ENCODE measurements at regions not wholly inside any gene's neighbourhood (a gene's known extent, or its start where the extent isn't known, plus 50 kb on each side); places are given as distances from the start of the nearest gene placed in this dataset.

GRCh38 chr6:22028403-22029090 lies 268.3 kb downstream of the PRL start:
- Histone ChIP-seq H3K27ac (ENCODE audit: insufficient read depth, low read length) (peak overlapping the region; percentile 16; the same call in 1 of the 2 replicates), H3K9me3 (ENCODE audit: control insufficient read depth, insufficient read depth, low read length) (no peaks in the 10 kb centered on the region), H2AK5ac (ENCODE audit: low read depth, low read length) (0 out of 2 replicates have a peak overlapping the region, but pooled peaks have one; percentile 15), H2BK120ac (ENCODE audit: low read depth, low read length) (peak overlapping the region; percentile 72; the same call in 1 of the 2 replicates), H3K4me2 (ENCODE audit: low read depth, low read length) (peak overlapping the region; percentile 20; the same call in 1 of the 2 replicates), H4K91ac (ENCODE audit: insufficient read depth, low read depth, low read length) (0 out of 2 replicates have a peak overlapping the region, but pooled peaks have one; percentile 2), H2AK9ac (replicated peaks; ENCODE audit: low read depth, low read length, poor library complexity) (no peak overlapping the region), H3K9ac (ENCODE audit: low read depth, low read length) (no peak overlapping the region), H2BK20ac (ENCODE audit: low read depth, low read length) (peak overlapping the region; percentile 82), H3K4ac (ENCODE audit: low read depth, low read length) (peak overlapping the region; percentile 76), H3K36me3 (ENCODE audit: control insufficient read depth, insufficient read depth, low read length) (no peaks in the 10 kb centered on the region; the same call in 1 of the 2 replicates), H4K5ac (ENCODE audit: low read depth, low read length) (peak overlapping the region; percentile 73), H3K4me1 (ENCODE audit: control insufficient read depth, insufficient read depth, low read length) (peaks cover 10% of the 10 kb centered on the region), H3K9me1 (ENCODE audit: insufficient read depth, low read length) (0 out of 2 replicates have a peak, but pooled peaks cover 3% of the 10 kb centered on the region), H3K79me1 (ENCODE audit: low read depth in 1 of 2, low read length in 2 of 2) (no peaks in the 10 kb centered on the region), H3K56ac (ENCODE audit: extremely low read depth, insufficient read depth, low read length) (no peak overlapping the region), H4K20me1 (ENCODE audit: insufficient read depth, low read length) (no peaks in the 10 kb centered on the region), H3K4me3 (ENCODE audit: insufficient read depth, low read depth, low read length) (no peak overlapping the region), H4K8ac (ENCODE audit: low read depth in 2 of 2, low read length in 2 of 2) (peak overlapping the region; percentile 36 to 63; a peak in 3 of 4 replicates), H3K27me3 (ENCODE audit: control insufficient read depth, insufficient read depth, low read length) (no peaks in the 10 kb centered on the region), H2BK5ac (ENCODE audit: low read depth, low read length, poor library complexity, severe bottlenecking) (no peak overlapping the region), H3K18ac (ENCODE audit: low read depth, low read length) (peak overlapping the region; percentile 59), H3K23ac (ENCODE audit: low read depth, low read length) (peak overlapping the region; percentile 71; the same call in 1 of the 2 replicates), H2BK15ac (ENCODE audit: low read depth, low read length) (peak overlapping the region; percentile 53; the same call in 1 of the 3 replicates), H2AFZ (replicated peaks; ENCODE audit: low read length, poor library complexity) (no peak overlapping the region), H3K14ac (replicated peaks; ENCODE audit: low read depth, low read length) (peak overlapping the region; percentile 66)
- no peak for DNase-seq
- TF ChIP-seq MAZ (IDR thresholded peaks at IDR 0.05; ENCODE audit: borderline replicate concordance, low read depth, low read length), result no peak
- no peak for TF ChIP-seq RFX5 (IDR thresholded peaks at IDR 0.05; ENCODE audit: low read depth, low read length)
- no peak for TF ChIP-seq CEBPB (IDR thresholded peaks at IDR 0.05; ENCODE audit: low read depth, low read length)
- no peak for TF ChIP-seq USF2 (IDR thresholded peaks at IDR 0.05; ENCODE audit: low read depth, low read length)
- no peak for TF ChIP-seq ELK1 (IDR thresholded peaks at IDR 0.05; ENCODE audit: borderline replicate concordance, low read depth, low read length)
- TF ChIP-seq POLR2A (IDR thresholded peaks at IDR 0.05; ENCODE audit: low read depth, low read length), result no peak
- TF ChIP-seq MXI1 (IDR thresholded peaks at IDR 0.05; ENCODE audit: borderline replicate concordance, low read depth, low read length), result no peak
- no peak for TF ChIP-seq MAFK (IDR thresholded peaks at IDR 0.05; ENCODE audit: low read depth, low read length)
- TF ChIP-seq FOS (IDR thresholded peaks at IDR 0.05; ENCODE audit: low read depth, low read length), result no peak
- TF ChIP-seq RAD21 (IDR thresholded peaks at IDR 0.05; ENCODE audit: low read length), result no peak
- no peak for TF ChIP-seq CTCF (conservative IDR thresholded peaks at IDR 0.05; ENCODE audit: low read depth, low read length)
- TF ChIP-seq RCOR1 (IDR thresholded peaks at IDR 0.05; ENCODE audit: insufficient replicate concordance, low read length), result no peak
- no peak for TF ChIP-seq BHLHE40 (IDR thresholded peaks at IDR 0.05; ENCODE audit: low read depth, low read length)
- TF ChIP-seq NFE2L2 (IDR thresholded peaks at IDR 0.05; ENCODE audit: low read depth, low read length), result no peak
- dilution Hi-C loops (cut with HindIII; ENCODE audit: low sequenced_read_pairs, unreplicated experiment) (no loop called here), in situ Hi-C loops (cut with MboI; ENCODE audit: low sequenced_read_pairs) (no loop called here), intact Hi-C loops (cut with micrococcal nuclease) (no loop called here)
- BruUV-seq (replicated peaks), result no TSS peak
- ChIA-PET CTCF (interaction anchor here (1.6 kb wide), 1 partner anchor 117 kb away, joined by 3 read pairs; no protein-coding TSS in a partner anchor), POLR2A (ENCODE audit: unreplicated experiment) (no interaction called here)
- no peak for ATAC-seq (ENCODE audit: low read depth)
- WGBS, 2 experiments (ENCODE audit: extremely low coverage in 2 of 2, insufficient read length in 1 of 2), result 80% methylated on average over 1 of the region's 7 CpGs; no CpG with 5 or more reads in 1 of the 2 experiments
